DOHH2 (cell line): ENCODE measurements at regions not wholly inside any gene's neighbourhood (a gene's known extent, or its start where the extent isn't known, plus 50 kb on each side); places are given as distances from the start of the nearest gene placed in this dataset.

ENCODE experiments used
- EZH2phosphoT487 ChIP-seq: fragments of 200-600 bp; sonication (generic); IDR thresholded peaks from 2 replicates; pipeline ENCODE4 v1.6.1; 2017; ENCODE audit warnings: borderline replicate concordance, mild to moderate bottlenecking, antibody characterized with exemption, low read length, moderate library complexity, mixed read lengths
- TF ChIP-seq, protein P1 (sequence below): fragments of 200-600 bp; sonication (generic); IDR thresholded peaks from one replicate; pipeline ENCODE4 v1.5.1; 2014; ENCODE audit warnings: antibody characterized with exemption, mild to moderate bottlenecking, low read depth, low read length; ENCODE audit not compliant: poor library complexity, severe bottlenecking

DNA sequence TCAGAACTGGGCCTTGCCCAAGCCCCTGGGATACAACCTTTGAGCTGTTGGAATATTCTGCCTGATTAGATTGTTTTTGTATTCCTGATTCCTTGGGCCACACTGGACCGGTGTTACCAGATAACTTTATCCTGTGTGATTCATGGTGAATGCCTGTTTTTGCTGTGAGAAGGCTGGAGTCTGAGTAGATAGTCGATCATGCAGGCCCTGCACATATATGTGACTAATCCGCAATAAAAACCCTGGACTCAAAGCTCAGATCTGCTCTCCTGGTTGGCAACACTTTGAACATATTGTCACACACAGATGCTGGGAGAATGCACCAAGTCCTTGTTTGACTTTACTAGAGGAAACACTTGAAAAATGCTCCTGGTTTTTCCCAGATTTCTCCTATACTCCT lies 183.9 kb upstream of the MBL2 start:
- TF ChIP-seq, protein P1, sequence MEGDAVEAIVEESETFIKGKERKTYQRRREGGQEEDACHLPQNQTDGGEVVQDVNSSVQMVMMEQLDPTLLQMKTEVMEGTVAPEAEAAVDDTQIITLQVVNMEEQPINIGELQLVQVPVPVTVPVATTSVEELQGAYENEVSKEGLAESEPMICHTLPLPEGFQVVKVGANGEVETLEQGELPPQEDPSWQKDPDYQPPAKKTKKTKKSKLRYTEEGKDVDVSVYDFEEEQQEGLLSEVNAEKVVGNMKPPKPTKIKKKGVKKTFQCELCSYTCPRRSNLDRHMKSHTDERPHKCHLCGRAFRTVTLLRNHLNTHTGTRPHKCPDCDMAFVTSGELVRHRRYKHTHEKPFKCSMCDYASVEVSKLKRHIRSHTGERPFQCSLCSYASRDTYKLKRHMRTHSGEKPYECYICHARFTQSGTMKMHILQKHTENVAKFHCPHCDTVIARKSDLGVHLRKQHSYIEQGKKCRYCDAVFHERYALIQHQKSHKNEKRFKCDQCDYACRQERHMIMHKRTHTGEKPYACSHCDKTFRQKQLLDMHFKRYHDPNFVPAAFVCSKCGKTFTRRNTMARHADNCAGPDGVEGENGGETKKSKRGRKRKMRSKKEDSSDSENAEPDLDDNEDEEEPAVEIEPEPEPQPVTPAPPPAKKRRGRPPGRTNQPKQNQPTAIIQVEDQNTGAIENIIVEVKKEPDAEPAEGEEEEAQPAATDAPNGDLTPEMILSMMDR: no peak
- TF ChIP-seq EZH2phosphoT487: no peak
